Astrocyte of the cerebellum (primary cell): ENCODE measurements at regions not wholly inside any gene's neighbourhood (a gene's known extent, or its start where the extent isn't known, plus 50 kb on each side); places are given as distances from the start of the nearest gene placed in this dataset.

Source experiments
- DNase-seq: peaks from one replicate; pipeline ENCODE4 v3.0.0-alpha.2; 2011; ENCODE audit warnings: low read depth
- H3K4me3 ChIP-seq: 2 replicates; pipeline ENCODE4 v1.5.1; 2011; ENCODE audit warnings: mild to moderate bottlenecking, low read depth, low read length, moderate library complexity
- CTCF ChIP-seq: IDR thresholded peaks from 2 replicates; pipeline ENCODE4 v1.5.1; 2012; ENCODE audit warnings: low read length, low read depth, moderate library complexity, mild to moderate bottlenecking; ENCODE audit errors: missing control alignments
- in situ Hi-C: cut with HindIII; loops from 2 replicates; pipeline ENCODE4 v1.10.0; 2017; ENCODE audit warnings: low sequenced_read_pairs

GRCh38 chrX:107563824-107564223, 64.5 kb upstream of the PRPS1 start:
- H3K4me3 ChIP-seq = no peak overlapping the region
- in situ Hi-C loops = no loop called here
- no peak for DNase-seq
- TF ChIP-seq CTCF = no peak

GRCh38 chrX:107565015-107565414, 63.3 kb upstream of the PRPS1 start:
- in situ Hi-C loops = no loop called here
- H3K4me3 ChIP-seq = no peak overlapping the region
- TF ChIP-seq CTCF = no peak
- no peak for DNase-seq

GRCh38 chrX:107565931-107566603, 62.2 kb upstream of the PRPS1 start:
- in situ Hi-C loops = no loop called here

GRCh38 chrX:107566604-107567262, 61.6 kb upstream of the PRPS1 start:
- no peak for DNase-seq
- TF ChIP-seq CTCF = no peak
- in situ Hi-C loops = no loop called here

More at GRCh38 chrX:107565931-107566603, 62.2 kb upstream of the PRPS1 start:
- TF ChIP-seq CTCF = no peak
- H3K4me3 ChIP-seq = no peak overlapping the region
- peak; percentile 66 for DNase-seq

GRCh38 chrX:107567370-107567769, 60.9 kb upstream of the PRPS1 start:
- TF ChIP-seq CTCF = no peak
- no peak overlapping the region for H3K4me3 ChIP-seq
- in situ Hi-C loops = no loop called here
- DNase-seq = no peak

More at GRCh38 chrX:107566604-107567262, 61.6 kb upstream of the PRPS1 start:
- no peak overlapping the region for H3K4me3 ChIP-seq

GRCh38 chrX:107571296-107571998, 56.9 kb upstream of the PRPS1 start:
- no peak overlapping the region for H3K4me3 ChIP-seq
- no peak for TF ChIP-seq CTCF
- DNase-seq = peak; percentile 67
- in situ Hi-C loops = no loop called here
